ENCODE measurements at regions not wholly inside any gene's neighbourhood (a gene's known extent, or its start where the extent isn't known, plus 50 kb on each side); places are given as distances from the start of the nearest gene placed in this dataset.

DNA sequence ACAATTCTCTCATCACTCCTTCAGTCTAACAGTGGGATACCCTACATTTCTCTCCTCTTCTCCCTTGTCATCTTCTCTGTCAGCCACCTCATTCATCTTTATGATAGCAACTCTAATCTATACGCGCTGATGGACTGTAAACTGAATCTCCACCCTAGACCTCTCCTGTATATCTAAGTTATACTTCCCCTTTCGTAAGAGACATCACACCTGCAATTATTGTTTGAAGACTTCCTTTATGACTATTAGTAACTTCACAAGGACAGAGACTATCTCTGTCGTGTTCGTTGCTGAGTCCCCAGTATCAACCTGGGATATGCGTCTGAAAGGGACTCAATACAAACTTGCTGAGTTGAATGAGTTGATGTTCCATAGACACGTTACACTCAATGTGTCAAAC is 263.2 kb downstream of the IRS1 start:
- TF ChIP-seq TAF1 (IDR thresholded peaks at IDR 0.05; ENCODE audit: low read depth, low read length), result no peak
- TF ChIP-seq POLR2A (IDR thresholded peaks at IDR 0.05; ENCODE audit: low read depth, low read length), result no peak
- TF ChIP-seq POLR2AphosphoS5 (IDR thresholded peaks at IDR 0.05; ENCODE audit: low read depth, low read length), result no peak
- no peak for TF ChIP-seq POU2F2 (IDR thresholded peaks at IDR 0.05; ENCODE audit: low read depth, low read length)
